ENCODE measurements at regions not wholly inside any gene's neighbourhood (a gene's known extent, or its start where the extent isn't known, plus 50 kb on each side); places are given as distances from the start of the nearest gene placed in this dataset.
A peak's percentile ranks its signal among the peaks of the same experiment; 100 is the strongest.

- Histone ChIP-seq H3K27me3 (no peaks in the 10 kb centered on the region), H3K36me3 (no peaks in the 10 kb centered on the region), H3K9me3 (no peaks in the 10 kb centered on the region), H3K27ac (no peak overlapping the region), H3K4me3 (no peak overlapping the region), H3K4me1 (no peaks in the 10 kb centered on the region)
- DNase-seq (ENCODE audit: extremely low spot score in 2 of 2), result peak in 1 of 2 donors; percentile 70
- TF ChIP-seq POLR2A (IDR thresholded peaks at IDR 0.05), result no peak
- no peak for TF ChIP-seq CTCF (IDR thresholded peaks at IDR 0.05)
- no peak for TF ChIP-seq POLR2AphosphoS5 (IDR thresholded peaks at IDR 0.05; ENCODE audit: insufficient read depth in 1 of 2, low read depth in 1 of 2)
- intact Hi-C loops (cut with DNase I), result no loop called here
Measured at GRCh38 chr9:120286530-120286929, 293.4 kb downstream of the CDK5RAP2 start.

GRCh38 chr9:120284821-120285220, 295.1 kb downstream of the CDK5RAP2 start:
- DNase-seq (ENCODE audit: extremely low spot score in 2 of 2), result no peak
- Histone ChIP-seq H3K4me1 (no peaks in the 10 kb centered on the region), H3K9me3 (no peaks in the 10 kb centered on the region), H3K4me3 (no peak overlapping the region), H3K27ac (no peak overlapping the region), H3K36me3 (no peaks in the 10 kb centered on the region), H3K27me3 (no peaks in the 10 kb centered on the region)
- TF ChIP-seq CTCF (IDR thresholded peaks at IDR 0.05) (no peak), POLR2A (IDR thresholded peaks at IDR 0.05) (no peak), POLR2AphosphoS5 (IDR thresholded peaks at IDR 0.05; ENCODE audit: insufficient read depth in 1 of 2, low read depth in 1 of 2) (no peak)
- intact Hi-C loops (cut with DNase I), result no loop called here

GRCh38 chr9:120281665-120282064, 298.3 kb downstream of the CDK5RAP2 start:
- no peak for DNase-seq (ENCODE audit: extremely low spot score in 2 of 2)
- no peaks in the 10 kb centered on the region for H3K4me1 ChIP-seq
- intact Hi-C loops (cut with DNase I), result no loop called here
- H3K9me3 ChIP-seq, result no peaks in the 10 kb centered on the region
- H3K27ac ChIP-seq, result no peak overlapping the region
- no peaks in the 10 kb centered on the region for H3K36me3 ChIP-seq
- no peaks in the 10 kb centered on the region for H3K27me3 ChIP-seq
- no peak overlapping the region for H3K4me3 ChIP-seq
- TF ChIP-seq POLR2AphosphoS5 (IDR thresholded peaks at IDR 0.05; ENCODE audit: insufficient read depth in 1 of 2, low read depth in 1 of 2), result no peak
- no peak for TF ChIP-seq POLR2A (IDR thresholded peaks at IDR 0.05)
- no peak for TF ChIP-seq CTCF (IDR thresholded peaks at IDR 0.05)

- Histone ChIP-seq H3K27me3 (no peaks in the 10 kb centered on the region), H3K4me1 (no peaks in the 10 kb centered on the region), H3K9me3 (no peaks in the 10 kb centered on the region), H3K27ac (no peak overlapping the region), H3K4me3 (no peak overlapping the region), H3K36me3 (no peaks in the 10 kb centered on the region)
- intact Hi-C loops (cut with DNase I), result no loop called here
- TF ChIP-seq POLR2A (IDR thresholded peaks at IDR 0.05) (no peak), CTCF (IDR thresholded peaks at IDR 0.05) (no peak), POLR2AphosphoS5 (IDR thresholded peaks at IDR 0.05; ENCODE audit: insufficient read depth in 1 of 2, low read depth in 1 of 2) (no peak)
- DNase-seq (ENCODE audit: extremely low spot score in 2 of 2), result no peak
Measured at GRCh38 chr9:120267929-120268328, 312.0 kb downstream of the CDK5RAP2 start.

GRCh38 chr9:120265791-120266190, 314.2 kb downstream of the CDK5RAP2 start:
- H3K4me1 ChIP-seq, result no peaks in the 10 kb centered on the region
- H3K36me3 ChIP-seq, result no peaks in the 10 kb centered on the region
- no peak for DNase-seq (ENCODE audit: extremely low spot score in 2 of 2)
- H3K4me3 ChIP-seq, result no peak overlapping the region
- no peaks in the 10 kb centered on the region for H3K9me3 ChIP-seq
- TF ChIP-seq POLR2AphosphoS5 (IDR thresholded peaks at IDR 0.05; ENCODE audit: insufficient read depth in 1 of 2, low read depth in 1 of 2) (no peak), POLR2A (IDR thresholded peaks at IDR 0.05) (no peak), CTCF (IDR thresholded peaks at IDR 0.05) (no peak)
- H3K27me3 ChIP-seq, result no peaks in the 10 kb centered on the region
- H3K27ac ChIP-seq, result no peak overlapping the region
- intact Hi-C loops (cut with DNase I), result no loop called here
